HuH-7.5 (cell line): ENCODE measurements at regions not wholly inside any gene's neighbourhood (a gene's known extent, or its start where the extent isn't known, plus 50 kb on each side); places are given as distances from the start of the nearest gene placed in this dataset.

ENCODE experiments used
- DNase-seq: peaks from one replicate; pipeline ENCODE4 v3.0.0; 2011; ENCODE audit warnings: low spot score

- no peak for DNase-seq
These were observed 324.6 kb downstream of the DYSF start for GRCh38 chr2:71777946-71778345.

- DNase-seq = no peak
These were observed 322.9 kb downstream of the DYSF start for GRCh38 chr2:71776227-71776626.

GRCh38 chr2:71773218-71773617 is 319.9 kb downstream of the DYSF start:
- no peak for DNase-seq

GRCh38 chr2:71772510-71773172 is 319.3 kb downstream of the DYSF start:
- DNase-seq = no peak

GRCh38 chr2:71767663-71768062 is 314.3 kb downstream of the DYSF start:
- DNase-seq = no peak

- DNase-seq = no peak
These were observed 305.7 kb downstream of the DYSF start for GRCh38 chr2:71759060-71759459.

GRCh38 chr2:71757351-71757750 is 304.0 kb downstream of the DYSF start:
- no peak for DNase-seq

GRCh38 chr2:71756280-71756906 is 303.0 kb downstream of the DYSF start:
- no peak for DNase-seq

GRCh38 chr2:71751590-71751989 is 298.2 kb downstream of the DYSF start:
- no peak for DNase-seq

GRCh38 chr2:71749671-71750101 is 296.3 kb downstream of the DYSF start:
- DNase-seq = no peak

- no peak for DNase-seq
These were observed 294.9 kb downstream of the DYSF start for GRCh38 chr2:71748227-71748626.

- DNase-seq = no peak
These were observed 294.2 kb downstream of the DYSF start for GRCh38 chr2:71747559-71747958.

- no peak for DNase-seq
These were observed 293.7 kb downstream of the DYSF start for GRCh38 chr2:71746946-71747501.

- no peak for DNase-seq
These were observed 291.4 kb downstream of the DYSF start for GRCh38 chr2:71744781-71745180.

GRCh38 chr2:71743995-71744675 is 290.8 kb downstream of the DYSF start:
- no peak for DNase-seq

GRCh38 chr2:71742953-71743601 is 289.7 kb downstream of the DYSF start:
- no peak for DNase-seq

- no peak for DNase-seq
These were observed 283.6 kb downstream of the DYSF start for GRCh38 chr2:71736986-71737385.

- no peak for DNase-seq
These were observed 282.9 kb downstream of the DYSF start for GRCh38 chr2:71736091-71736861.
